Embryonic facial prominence (tissue), 1 donor: ENCODE measurements at regions not wholly inside any gene's neighbourhood (a gene's known extent, or its start where the extent isn't known, plus 50 kb on each side); places are given as distances from the start of the nearest gene placed in this dataset.

Source experiments
- DNase-seq: peaks from one replicate; pipeline ENCODE4 v3.0.0-alpha.2; 2016; ENCODE audit errors: extremely low spot score

DNA sequence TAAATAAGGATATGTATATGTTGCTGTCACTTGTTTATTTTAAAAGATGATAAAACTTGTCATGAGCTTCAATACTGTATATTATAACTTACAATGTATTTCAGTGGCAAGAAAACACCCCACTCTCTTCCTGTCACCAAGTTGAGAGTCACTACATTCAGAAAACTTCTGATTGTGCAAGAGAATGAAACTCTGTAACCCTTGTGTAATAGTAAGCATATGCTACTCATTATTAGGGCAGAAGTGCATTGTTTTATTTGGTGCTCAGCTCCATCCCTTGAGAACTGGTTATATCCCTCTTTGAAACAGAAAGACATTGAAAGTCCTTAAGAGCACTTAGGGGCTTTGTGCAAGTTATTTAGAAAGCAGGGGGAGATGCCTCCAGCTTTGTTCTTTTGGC, 594.5 kb downstream of the ARAP2 start:
- DNase-seq = no peak

DNA sequence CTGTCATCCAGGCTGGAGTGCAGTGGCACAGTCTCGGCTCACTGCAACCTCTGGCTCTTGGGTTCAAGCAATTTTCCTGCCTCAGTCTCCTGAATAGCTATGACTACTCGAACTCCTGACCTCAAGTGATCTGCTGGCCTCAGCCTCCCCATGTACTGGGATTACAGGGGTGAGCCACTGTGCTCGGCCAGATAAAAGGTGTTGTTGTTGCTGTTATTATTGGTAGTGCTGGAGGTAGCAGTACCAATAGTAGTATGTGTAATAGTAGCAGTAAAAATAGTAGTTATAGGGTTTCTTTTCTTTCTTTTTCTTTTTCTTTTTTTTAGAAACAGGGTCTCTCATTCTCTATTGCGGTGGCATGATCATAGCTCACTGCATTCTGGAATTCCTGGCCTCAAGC, 592.1 kb downstream of the ARAP2 start:
- DNase-seq = no peak

DNA sequence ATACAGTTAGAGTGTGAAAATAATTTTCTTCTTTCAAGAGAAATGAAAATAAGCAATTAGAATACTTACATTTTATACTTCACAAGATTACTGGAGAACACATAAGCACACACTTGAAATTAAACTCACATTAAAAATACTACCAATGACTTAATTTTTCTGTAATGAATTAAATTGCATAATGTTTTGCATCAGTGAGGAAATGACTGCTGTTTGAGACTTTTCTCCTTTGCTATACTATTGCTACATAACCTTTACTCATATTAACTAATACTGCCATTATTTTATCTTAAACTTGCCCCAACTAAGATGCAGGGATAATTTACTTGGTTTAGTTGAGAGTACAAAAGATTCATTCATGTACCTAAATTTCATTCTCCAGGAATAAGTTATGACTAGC, 590.9 kb downstream of the ARAP2 start:
- DNase-seq = no peak

DNA sequence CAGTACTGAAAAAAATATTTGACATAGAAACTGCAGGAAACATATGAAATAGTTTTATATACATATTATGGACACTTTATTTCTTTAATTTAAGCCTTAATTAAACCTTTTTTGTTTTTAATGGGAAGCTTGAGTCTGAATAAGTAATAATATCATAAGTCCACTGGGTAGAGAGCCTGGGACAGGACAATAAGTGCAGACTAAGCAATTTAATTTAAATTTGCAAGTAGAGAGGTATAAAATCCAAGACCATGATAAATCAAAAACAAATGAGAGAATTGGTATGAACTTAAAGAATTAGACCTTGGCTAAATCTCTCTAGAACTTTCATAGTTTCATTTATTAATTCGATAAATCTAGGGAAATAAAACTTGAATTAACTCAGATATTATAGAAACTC, 571.2 kb downstream of the ARAP2 start:
- no peak for DNase-seq

DNA sequence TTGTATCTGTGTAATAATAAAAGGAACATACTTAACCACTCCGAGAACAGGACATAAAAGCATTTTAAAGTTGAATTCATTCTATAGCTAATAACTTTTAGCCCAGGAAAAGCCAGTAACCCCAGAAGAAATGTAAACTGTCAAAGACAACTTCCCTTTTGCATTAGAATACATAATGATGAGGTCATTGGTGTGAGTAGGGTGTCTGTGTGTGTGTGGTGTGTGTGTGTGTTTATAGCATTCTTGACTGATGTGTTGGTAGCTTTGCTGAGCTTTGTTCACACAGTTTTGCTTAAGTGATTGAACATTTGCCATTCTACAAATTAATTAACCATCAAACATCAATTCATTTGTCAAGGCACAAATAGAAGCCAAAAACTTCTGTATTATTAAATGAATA, 559.6 kb downstream of the ARAP2 start:
- no peak for DNase-seq

DNA sequence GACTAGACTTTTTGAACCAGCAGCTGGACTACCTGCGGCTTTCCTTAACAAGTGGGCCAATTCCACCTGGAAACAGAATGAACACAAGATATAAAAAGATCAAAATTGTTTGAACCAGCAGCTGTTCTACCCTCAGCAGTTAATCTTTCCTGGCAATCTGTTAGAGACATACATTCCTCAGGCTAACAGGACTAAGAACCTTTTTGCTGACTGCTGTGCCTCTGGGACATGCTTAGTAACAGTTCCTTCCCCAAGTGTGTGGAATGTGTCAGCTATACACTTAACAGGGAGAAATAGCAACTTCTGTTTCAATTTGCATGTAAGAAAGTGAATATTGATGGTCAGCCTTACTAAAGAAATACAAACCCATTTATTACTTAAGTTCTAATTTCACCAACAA, 554.4 kb downstream of the ARAP2 start:
- DNase-seq = no peak

DNA sequence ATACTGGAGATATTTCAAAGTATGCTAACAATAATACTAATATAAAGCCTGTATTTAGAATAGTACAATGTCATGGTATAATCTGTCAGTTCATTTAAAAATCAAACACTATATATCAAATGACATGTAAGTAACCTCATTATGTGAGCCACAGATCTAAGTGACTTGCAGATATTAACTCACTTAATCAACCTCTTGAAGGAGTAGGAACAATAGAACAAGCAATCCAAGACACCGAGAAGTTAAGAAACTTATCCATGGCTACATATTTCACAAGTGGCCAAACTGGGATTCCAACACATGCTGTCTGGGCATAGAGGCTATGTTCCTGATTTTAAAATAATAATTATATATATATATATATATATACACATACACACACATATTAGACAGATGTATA, 554.0 kb downstream of the ARAP2 start:
- DNase-seq = no peak

DNA sequence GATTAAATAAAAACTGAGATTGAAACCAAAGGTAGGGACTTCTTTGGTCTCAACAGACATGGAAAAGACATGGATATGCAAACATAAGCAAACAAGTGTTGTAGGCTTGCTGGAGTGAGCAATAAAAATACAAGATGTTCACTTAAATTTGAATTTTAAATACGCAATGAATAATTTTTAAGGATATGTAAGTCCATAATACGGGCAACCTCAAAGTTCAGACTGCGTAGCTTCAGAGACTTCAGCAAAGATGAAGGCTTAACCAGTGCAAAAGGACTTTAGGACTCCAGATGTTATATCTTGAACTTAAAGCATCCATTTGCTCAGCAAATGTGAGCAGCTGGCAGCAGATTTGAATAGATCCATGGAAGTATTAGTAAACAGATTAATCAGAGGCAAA, 549.3 kb downstream of the ARAP2 start:
- no peak for DNase-seq

DNA sequence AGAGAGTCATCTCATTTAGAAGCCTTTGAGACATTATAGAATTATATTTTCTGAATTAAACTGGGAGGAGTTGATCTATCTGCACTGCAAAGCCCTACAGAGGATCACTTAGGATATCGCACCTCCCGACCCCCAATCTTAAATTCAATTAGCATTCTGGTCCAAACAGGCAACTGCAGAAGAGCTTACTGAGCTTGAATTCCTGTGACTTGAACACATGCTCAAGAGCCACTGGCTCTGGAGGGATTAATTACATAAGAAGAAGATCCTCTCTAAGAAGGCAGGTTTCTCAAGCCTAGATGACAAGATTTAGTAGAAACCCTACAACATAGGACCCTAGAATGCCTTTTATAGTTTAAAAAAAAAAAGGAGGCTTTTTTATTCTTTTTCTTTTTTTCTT, 548.9 kb downstream of the ARAP2 start:
- no peak for DNase-seq

DNA sequence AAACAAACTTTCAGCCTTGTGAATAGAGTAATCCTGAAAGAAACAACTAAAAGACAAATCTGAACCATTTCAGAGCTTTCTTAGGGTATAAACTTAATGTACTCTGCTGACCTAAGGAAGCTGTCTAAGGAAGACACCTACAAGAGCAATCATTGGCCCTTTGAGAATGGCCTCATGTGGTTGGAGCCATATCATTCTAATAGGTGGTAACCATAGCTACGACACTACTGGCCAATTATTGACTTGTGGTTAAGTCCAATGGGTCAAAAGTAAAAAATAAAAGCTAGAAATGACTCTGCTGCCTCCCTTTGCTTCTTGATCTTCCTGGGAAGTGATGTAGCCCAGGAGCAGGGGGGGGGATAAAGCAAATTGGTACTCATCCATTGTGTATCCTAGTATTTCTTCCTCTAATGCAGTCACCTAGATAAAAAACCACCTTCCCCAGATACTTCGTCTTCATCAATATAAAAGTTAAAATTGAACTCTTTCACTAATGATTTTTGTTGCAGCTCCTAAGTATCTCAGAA, 547.0 kb downstream of the ARAP2 start:
- no peak for DNase-seq

DNA sequence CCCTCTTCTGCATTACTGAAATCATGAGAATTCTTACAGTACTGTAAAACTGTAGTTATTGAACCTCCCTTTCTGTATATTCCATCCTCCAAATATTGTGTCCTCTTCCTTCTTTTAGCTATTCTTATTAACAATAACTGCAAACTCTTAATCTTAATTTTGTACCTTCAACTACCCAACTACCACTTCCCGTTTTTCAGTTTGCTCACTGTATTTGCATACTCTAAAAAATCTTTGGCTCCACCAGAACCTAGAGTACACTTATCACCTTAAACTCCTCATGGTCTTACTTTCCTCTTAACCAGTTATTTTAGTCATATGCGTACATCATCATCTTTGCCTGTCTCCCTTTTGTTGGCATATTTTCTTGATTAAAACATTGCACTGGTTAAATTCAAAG, 543.7 kb downstream of the ARAP2 start:
- no peak for DNase-seq

DNA sequence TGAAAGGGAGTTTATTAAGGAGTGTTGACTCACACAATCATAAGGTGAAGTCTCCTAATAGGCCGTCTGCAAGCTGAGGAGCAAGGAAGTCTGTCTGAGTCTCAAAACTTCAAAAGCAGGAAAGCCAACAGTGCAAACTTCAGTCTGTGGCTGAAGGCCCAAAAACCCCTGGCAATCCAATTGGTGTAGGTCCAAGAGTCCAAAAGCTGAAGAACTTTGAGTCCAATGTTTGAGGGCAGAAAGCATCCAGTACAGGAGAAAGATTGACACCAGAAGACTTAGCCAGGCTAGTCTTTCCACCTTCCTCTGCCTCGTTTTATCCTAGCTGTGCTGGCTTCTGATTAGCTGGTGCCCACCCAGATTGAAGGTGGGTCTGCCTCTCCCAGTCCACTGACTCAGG, 535.2 kb downstream of the ARAP2 start:
- DNase-seq = no peak

DNA sequence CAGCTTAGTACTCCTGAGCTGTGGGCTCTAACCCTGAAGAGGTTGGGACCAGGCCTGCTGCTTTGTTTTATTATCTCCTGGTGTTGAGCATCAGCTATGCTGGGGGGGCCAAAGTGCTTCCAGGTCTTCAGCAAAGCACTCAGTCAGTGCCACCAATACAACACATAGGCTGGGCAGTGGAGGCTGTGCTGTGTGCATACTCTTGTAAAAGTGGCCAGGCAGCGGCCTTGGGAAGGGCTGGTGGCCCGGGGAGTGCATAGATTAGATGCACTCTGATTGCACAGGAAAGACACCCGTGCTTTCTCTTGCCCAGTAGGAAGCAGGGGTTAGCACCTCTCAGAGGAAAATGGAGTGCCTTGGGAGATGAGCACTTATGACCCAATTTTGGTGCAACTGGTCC, 534.0 kb downstream of the ARAP2 start:
- no peak for DNase-seq

DNA sequence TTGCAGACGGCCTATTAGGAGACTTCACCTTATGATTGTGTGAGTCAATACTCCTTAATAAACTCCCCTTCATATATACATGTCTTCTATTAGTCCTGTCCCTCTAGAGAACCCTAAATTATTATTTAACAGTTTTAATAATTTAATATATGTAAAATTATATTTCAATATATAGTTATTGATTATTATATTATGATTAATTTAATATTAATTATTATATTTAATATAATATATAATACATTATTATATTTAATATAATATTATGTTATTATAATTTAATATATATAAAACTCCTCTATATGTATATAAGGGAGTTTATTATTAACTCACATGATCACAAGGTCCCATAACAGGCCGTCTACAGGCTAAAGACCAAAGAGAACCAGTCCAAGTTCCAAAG, 533.2 kb downstream of the ARAP2 start:
- no peak for DNase-seq

DNA sequence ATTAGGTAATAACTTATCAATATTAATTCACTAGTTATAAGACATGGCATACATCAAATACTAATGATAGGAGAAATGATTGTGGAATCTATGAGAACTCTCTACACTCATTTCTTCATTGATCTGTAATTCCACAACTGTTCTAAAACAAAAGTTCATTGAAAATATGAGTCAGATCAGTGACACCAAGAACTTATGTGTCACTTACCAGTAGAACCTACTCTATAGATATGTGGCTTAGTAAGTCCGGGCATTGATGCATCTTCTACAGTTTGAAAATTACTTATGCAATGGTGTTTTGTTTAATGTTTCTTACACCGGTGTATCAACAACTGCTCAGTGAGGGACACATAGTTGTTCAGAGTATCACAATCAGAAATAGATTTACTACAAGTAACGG, 520.3 kb downstream of the ARAP2 start:
- DNase-seq = no peak

DNA sequence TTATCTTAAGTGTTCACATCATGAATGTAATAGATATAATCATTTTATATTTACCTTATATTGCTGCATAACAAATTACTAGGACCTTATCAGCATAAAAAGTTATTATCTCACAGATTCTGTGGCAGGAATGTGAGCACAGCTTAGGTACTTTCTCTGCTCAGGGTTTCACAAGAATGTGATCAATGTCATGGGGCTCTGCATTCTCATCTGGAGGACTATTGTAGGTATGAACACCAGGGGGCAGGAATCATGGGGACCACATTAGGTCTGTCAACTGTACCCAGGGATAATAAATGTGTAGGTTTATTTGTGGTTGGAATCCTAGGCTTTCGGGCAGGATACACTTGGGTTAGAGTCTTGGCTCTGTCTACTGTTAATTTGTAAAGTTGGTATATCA, 519.2 kb downstream of the ARAP2 start:
- DNase-seq = no peak

DNA sequence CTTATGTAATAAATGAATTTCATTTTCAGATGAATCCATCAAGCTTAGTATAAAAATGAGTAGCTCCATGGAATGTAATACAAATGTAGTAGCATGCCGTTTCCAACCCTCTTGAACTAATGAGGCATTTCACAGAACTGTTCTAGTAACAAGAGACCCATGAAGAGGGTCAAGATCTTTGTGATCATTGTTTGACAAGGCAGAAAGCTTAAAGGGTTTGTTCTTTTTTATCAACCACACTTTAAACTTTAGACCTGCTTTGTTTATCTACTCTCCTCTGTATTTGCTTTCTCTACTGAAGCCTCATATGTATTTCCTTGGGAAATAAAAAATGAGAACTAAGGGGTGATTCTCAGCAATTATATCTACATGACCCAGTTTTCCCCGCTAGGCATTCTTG, 513.9 kb downstream of the ARAP2 start:
- DNase-seq = no peak

DNA sequence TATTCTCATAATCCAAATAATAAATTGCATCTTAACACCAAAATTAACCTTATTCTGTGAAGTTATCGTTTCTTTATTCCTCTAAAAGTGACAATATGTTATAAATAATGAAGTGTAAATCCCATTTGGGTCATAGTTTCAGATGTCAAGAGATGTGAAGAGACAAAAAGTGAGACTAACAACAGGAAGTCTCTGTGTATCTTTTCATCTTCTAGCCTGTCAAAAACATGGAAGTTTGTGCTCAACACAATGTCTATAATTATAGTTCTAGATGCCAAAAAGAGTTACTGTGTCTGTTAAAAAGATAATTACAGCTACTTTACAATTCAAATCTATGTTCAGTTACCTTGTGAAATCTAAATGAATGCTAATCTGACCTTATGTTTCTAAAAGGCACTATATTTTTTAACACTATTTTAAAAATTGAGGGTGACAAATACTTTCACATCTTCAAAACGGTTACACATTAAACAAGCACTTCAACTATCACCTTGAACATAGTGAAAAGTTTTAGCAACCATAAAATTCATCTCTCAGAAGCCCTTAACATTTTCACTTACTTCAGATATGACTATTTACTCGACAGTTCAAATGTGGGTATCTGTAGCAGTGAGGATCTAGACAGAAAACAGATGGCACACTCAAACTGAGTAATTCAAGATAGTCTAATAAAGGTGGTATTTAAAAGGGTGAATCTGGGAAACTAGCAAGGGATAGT, 509.8 kb downstream of the ARAP2 start:
- DNase-seq = no peak

DNA sequence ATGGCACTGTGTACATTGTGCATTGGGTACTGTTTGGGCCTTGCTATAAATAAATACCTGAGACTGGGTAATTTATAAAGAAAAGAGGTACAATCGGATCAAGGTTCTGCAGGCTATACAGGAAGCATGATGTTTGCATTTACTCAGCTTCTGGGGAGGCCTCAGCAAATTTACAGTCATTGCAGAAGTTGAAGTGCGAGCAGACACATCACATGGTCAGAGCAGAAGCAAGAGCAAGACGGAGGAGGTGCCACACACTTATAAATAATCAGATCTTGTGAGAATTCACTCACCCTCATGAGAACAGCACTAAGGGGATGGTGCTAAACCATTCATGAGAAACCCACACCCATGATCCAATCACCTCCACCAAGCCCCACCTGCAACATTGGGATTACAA, 505.0 kb downstream of the ARAP2 start:
- no peak for DNase-seq

DNA sequence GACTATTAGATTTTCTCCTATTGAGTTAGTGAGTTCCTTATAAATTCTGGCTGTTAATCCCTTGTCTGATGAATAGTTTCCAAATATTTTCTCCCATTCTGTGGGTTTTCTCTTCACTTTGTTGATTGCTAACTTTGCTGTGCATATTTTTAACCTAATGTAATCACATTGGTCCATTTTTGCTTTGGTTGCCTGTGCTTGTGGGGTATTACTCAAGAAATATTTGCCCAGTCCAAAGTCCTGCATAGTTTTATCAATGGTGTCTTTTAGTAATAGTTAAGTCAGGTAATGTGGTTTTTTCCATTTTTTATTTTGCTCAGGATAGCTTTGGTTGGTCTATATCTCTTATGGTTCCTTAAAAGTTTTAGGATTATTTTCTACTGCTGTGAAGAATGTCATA, 490.3 kb downstream of the ARAP2 start:
- no peak for DNase-seq

DNA sequence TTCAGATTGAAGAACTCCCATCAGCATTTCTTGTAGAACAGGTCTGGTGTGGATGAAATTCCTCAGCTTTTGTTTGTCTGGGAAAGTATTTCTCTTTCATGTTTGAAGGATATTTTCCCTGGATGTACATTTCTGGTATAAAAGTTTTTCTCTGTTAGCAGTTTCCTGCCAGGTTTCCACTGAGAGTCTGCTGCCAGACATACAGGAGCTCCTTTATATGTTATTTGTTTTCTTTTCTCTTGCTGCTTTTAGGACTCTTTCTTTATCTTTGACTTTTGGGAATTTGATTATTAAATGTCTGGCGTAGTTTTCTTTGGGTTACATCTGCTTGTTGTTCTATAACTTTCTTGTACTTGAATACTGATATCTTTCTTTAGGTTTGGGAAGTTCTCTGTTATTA, 486.5 kb downstream of the ARAP2 start:
- DNase-seq = no peak

DNA sequence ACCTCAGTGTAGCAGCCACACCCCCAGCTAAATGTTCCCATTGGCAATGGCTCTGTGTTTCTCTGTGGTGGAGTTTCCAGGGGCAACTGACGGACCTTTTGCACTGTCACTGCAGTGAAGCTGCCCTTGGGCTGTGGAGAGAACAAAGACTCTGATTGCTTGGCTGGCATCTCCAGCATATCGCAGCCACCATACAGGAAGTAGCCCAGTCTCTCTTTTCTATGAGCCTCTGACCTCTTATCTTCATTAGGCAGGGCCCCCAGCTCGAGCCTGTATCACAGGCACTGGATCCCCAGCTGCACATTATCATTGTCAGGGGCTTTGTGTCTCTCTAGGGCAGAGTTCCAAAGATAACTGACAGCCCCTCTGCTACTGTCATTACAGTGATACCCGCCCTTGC, 483.5 kb downstream of the ARAP2 start:
- DNase-seq = no peak

DNA sequence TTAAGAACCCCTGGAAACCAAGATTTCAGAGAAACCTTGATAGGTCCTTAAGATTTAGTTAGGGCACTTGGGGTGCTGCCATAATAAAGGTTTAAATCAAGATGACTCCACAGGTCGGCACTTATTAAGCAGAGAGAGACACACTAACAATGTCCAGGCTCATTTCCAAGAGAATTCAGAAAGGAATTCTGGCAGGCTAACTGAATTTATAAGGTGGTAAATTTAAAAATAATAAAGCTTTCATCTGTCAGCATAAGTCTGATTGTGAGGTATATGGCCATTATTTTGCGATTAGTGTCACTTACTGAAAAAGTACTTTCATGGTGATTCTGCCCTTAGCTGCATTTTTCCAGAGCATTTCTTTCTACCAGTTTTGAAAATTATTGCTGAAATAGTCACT, 472.7 kb downstream of the ARAP2 start:
- DNase-seq = no peak

DNA sequence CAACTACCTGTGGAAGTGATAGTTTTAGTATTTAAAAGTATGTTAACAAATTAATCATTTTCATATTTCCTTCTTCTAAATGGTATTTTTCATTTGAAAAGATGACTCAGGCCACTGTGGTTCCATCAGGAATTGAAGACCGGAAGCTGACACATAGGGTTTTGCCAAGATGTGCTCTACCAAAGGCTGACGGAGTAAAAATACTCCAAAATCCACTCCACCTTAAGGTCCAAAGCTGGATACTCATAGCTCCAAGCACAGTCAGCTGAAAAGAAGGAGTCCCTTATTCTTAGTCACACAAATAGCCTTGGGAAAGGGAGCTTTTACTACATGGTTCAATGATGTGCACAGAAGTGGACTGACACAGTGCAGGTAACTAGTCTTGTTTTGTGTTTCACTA, 472.0 kb downstream of the ARAP2 start:
- DNase-seq = no peak
